ENCODE measurements at regions not wholly inside any gene's neighbourhood (a gene's known extent, or its start where the extent isn't known, plus 50 kb on each side); places are given as distances from the start of the nearest gene placed in this dataset.

DNA sequence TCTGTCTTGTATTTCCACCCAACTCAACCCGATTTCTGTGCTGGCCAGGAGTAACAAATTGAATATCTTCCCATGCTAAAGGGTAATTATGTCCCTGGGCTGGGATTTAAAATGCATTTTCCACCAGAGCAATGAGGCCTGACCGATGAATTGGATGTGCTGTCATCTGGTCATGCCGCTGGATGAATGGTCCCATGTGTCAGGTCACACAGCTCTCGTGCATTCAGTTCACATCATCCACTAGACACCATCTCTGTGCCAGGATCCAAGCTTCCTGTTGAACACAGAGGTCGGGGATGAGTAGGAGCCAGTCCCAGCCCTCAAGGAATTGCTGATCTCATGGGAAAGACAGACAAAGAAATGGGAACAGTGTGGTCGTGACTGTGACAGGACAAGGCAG is 200.8 kb downstream of the ADRA2A start:
- in situ Hi-C loops (cut with MboI; ENCODE audit: low sequenced_read_pairs, unreplicated experiment) = no loop called here
- no peak for DNase-seq (ENCODE audit: low spot score)
- TF ChIP-seq, protein P1, sequence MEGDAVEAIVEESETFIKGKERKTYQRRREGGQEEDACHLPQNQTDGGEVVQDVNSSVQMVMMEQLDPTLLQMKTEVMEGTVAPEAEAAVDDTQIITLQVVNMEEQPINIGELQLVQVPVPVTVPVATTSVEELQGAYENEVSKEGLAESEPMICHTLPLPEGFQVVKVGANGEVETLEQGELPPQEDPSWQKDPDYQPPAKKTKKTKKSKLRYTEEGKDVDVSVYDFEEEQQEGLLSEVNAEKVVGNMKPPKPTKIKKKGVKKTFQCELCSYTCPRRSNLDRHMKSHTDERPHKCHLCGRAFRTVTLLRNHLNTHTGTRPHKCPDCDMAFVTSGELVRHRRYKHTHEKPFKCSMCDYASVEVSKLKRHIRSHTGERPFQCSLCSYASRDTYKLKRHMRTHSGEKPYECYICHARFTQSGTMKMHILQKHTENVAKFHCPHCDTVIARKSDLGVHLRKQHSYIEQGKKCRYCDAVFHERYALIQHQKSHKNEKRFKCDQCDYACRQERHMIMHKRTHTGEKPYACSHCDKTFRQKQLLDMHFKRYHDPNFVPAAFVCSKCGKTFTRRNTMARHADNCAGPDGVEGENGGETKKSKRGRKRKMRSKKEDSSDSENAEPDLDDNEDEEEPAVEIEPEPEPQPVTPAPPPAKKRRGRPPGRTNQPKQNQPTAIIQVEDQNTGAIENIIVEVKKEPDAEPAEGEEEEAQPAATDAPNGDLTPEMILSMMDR (IDR thresholded peaks at IDR 0.05; ENCODE audit: borderline replicate concordance, control extremely low read depth, extremely low read depth, insufficient read depth, missing control alignments) = no peak

DNA sequence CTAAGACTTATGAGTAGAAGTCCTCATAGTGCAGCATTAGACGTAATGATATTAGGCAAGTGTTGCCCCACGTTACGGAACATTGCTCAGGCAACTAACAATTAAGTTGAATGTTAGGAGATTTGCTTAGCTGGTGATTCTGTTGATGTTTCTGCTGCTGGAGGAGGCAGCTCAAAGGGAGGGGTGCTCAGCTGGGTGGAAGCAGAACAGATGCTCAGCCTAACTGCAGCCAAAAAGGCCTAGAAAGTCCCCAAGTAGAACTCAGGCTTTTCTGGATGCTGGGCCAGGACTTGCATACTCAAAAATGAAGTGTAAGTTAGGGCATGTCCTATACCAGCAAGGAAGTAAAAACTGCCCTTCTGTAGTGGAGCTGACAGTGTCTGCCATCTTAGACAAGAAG is 201.4 kb downstream of the ADRA2A start:
- TF ChIP-seq, protein P1 (IDR thresholded peaks at IDR 0.05; ENCODE audit: borderline replicate concordance, control extremely low read depth, extremely low read depth, insufficient read depth, missing control alignments) = no peak
- in situ Hi-C loops (cut with MboI; ENCODE audit: low sequenced_read_pairs, unreplicated experiment) = no loop called here
- no peak for DNase-seq (ENCODE audit: low spot score)

DNA sequence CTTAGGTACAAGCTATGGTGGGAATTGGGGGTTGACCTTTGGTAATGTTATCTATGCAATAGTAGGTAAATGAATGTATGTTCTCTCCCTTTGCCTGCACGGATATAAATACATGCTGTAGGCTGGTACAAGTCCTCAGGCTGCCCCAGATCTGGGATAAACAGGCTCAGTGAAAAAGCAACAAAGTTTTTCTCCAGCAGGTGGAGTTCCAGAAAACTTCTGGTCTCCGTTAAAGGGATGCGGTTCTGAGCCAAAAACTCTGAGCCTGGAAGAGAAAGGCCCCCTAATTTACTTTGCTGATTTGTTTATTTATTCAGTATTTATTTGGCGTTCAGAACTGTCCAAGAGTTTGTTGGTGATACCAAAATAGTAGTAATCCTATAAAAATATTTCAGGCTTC is 204.7 kb downstream of the ADRA2A start:
- in situ Hi-C loops (cut with MboI; ENCODE audit: low sequenced_read_pairs, unreplicated experiment) = no loop called here
- TF ChIP-seq, protein P1 (IDR thresholded peaks at IDR 0.05; ENCODE audit: borderline replicate concordance, control extremely low read depth, extremely low read depth, insufficient read depth, missing control alignments) = no peak
- no peak for DNase-seq (ENCODE audit: low spot score)

DNA sequence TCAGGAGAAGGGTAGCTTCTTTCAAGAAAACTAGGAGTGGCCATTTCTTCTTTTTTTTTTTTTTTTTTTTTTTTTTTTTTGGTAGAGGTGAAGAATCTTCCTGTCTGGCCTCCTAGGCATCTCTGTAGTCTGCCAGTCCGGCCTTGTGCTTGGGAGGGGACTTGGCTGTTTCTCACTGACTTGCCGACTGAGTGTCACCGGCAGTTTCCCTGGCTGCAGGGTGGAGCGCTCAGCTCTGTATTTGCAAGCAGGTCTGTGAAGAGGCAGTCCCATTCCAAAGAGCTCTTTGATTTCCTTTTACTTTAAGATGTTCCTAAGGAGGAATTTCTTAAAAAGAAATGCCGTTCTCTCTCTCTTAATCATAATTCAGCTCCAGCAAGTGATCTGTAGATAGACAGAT is 212.6 kb downstream of the ADRA2A start:
- in situ Hi-C loops (cut with MboI; ENCODE audit: low sequenced_read_pairs, unreplicated experiment) = no loop called here
- no peak for DNase-seq (ENCODE audit: low spot score)
- TF ChIP-seq, protein P1 (IDR thresholded peaks at IDR 0.05; ENCODE audit: borderline replicate concordance, control extremely low read depth, extremely low read depth, insufficient read depth, missing control alignments) = no peak

DNA sequence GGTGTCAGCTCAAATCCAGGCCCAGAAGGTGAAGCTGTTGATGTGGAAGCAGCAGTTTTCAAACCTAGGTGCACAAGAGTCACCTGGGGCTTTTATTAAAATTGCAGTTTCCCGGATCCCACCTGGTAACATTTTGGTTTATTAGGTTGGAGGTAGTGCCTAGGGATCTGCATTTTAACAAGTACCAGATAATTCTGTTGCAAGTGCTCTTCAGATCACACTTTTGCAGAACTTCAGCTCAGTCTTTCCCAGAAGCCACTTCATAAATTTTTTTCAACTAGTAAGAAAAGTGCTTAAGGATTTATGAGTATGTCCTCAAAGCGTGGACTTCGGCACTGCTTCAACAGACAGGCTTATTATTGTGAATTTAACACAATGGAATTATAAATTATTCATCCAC is 213.8 kb downstream of the ADRA2A start:
- in situ Hi-C loops (cut with MboI; ENCODE audit: low sequenced_read_pairs, unreplicated experiment) = no loop called here
- no peak for DNase-seq (ENCODE audit: low spot score)
- TF ChIP-seq, protein P1 (IDR thresholded peaks at IDR 0.05; ENCODE audit: borderline replicate concordance, control extremely low read depth, extremely low read depth, insufficient read depth, missing control alignments) = no peak

DNA sequence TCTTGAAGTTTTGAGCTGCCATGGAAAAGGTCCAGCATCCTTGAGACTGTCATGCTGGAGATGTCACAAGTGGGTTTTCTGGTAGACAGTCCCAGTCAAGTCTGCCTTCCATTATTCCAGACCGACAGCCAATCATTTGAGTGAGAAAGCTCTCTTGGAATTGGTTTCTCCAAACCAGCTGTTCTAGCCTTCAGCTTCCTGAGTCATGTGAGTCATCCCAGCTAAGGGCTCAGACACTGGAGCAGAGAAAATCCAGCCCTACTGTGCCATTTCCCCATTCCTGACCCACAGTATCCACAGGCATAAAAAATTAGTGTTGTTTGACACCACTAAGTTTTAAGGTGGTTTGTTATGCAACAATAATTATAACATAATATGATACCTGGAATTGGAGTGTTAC is 219.0 kb downstream of the ADRA2A start:
- no peak for DNase-seq (ENCODE audit: low spot score)
- in situ Hi-C loops (cut with MboI; ENCODE audit: low sequenced_read_pairs, unreplicated experiment) = no loop called here
- TF ChIP-seq, protein P1 (IDR thresholded peaks at IDR 0.05; ENCODE audit: borderline replicate concordance, control extremely low read depth, extremely low read depth, insufficient read depth, missing control alignments) = no peak

DNA sequence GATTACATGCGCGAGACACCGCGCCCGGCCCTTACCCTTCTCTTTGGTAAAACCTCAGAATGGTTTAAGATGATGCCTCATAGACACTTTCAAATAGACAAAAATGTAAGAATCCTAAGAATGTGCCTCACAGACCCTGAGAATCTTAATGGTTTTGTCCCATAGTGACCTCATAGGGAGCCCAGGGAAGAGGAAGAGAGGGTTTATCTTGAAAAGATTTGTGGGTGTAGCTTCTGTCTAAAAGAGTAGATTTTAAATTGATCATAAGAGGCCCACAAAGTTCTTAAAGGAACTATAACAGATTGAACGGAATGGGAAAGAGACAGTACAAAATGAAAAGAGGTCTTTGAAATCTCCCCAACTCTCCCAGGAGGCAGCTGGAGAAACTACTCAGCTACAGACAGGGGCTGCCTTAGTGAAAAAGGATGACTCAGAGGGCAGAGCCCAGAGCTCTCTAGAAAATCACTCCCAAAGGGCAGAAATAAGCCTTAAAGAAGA is 220.6 kb downstream of the ADRA2A start:
- DNase-seq (ENCODE audit: low spot score) = no peak
- TF ChIP-seq, protein P1 (IDR thresholded peaks at IDR 0.05; ENCODE audit: borderline replicate concordance, control extremely low read depth, extremely low read depth, insufficient read depth, missing control alignments) = no peak
- in situ Hi-C loops (cut with MboI; ENCODE audit: low sequenced_read_pairs, unreplicated experiment) = no loop called here

Data from GM13976 (cell line).